Mesendoderm (in vitro differentiated cells): ENCODE measurements at regions not wholly inside any gene's neighbourhood (a gene's known extent, or its start where the extent isn't known, plus 50 kb on each side); places are given as distances from the start of the nearest gene placed in this dataset.

Experiments used
- DNase-seq: peaks from one replicate; pipeline ENCODE4 v3.0.0; 2013
- H2AK5ac ChIP-seq: 2 replicates; pipeline ENCODE4 v1.6.1; 2013; ENCODE audit warnings: low read length, inconsistent platforms
- H2BK120ac ChIP-seq: 2 replicates; pipeline ENCODE4 v1.6.1; 2013; ENCODE audit warnings: low read depth, mild to moderate bottlenecking, low read length, moderate library complexity, mixed read lengths
- H2BK15ac ChIP-seq: replicated peaks from 2 replicates; pipeline ENCODE4 v1.6.1; 2013; ENCODE audit warnings: low read depth, mild to moderate bottlenecking, moderate library complexity
- H2BK5ac ChIP-seq: 2 replicates; pipeline ENCODE4 v1.6.1; 2013; ENCODE audit warnings: low read length, inconsistent platforms
- H3K18ac ChIP-seq: 2 replicates; pipeline ENCODE4 v1.6.1; 2013; ENCODE audit warnings: mild to moderate bottlenecking, low read length, mixed read lengths
- H3K23ac ChIP-seq: one replicate; pipeline ENCODE4 v1.6.1; 2013; ENCODE audit warnings: low read length
- H3K27ac ChIP-seq: 2 replicates; pipeline ENCODE4 v1.5.1; 2013; ENCODE audit warnings: low read depth, mild to moderate bottlenecking, inconsistent platforms, low read length, moderate library complexity
- H3K27me3 ChIP-seq: 2 replicates; pipeline ENCODE4 v1.6.1; 2013; ENCODE audit warnings: low read length, control low read depth, mild to moderate bottlenecking, inconsistent platforms; ENCODE audit not compliant: insufficient read depth, poor library complexity
- H3K36me3 ChIP-seq: 2 replicates; pipeline ENCODE4 v1.6.1; 2013; ENCODE audit warnings: low read length, inconsistent platforms; ENCODE audit not compliant: control insufficient read depth, insufficient read depth
- H3K4ac ChIP-seq: one replicate; pipeline ENCODE4 v1.6.1; 2013; ENCODE audit warnings: low read depth, mild to moderate bottlenecking, low read length, moderate library complexity
- H3K4me1 ChIP-seq: 2 replicates; pipeline ENCODE4 v1.6.1; 2013; ENCODE audit warnings: low read depth, low read length, inconsistent platforms; ENCODE audit not compliant: control insufficient read depth
- H3K4me2 ChIP-seq: 2 replicates; pipeline ENCODE4 v1.6.1; 2013; ENCODE audit warnings: low read length
- H3K4me3 ChIP-seq: 2 replicates; pipeline ENCODE4 v1.5.1; 2013; ENCODE audit warnings: mild to moderate bottlenecking, low read length
- H3K56ac ChIP-seq: one replicate; pipeline ENCODE4 v1.6.1; 2013; ENCODE audit warnings: low read length
- H3K79me1 ChIP-seq: 2 replicates; pipeline ENCODE4 v1.6.1; 2013; ENCODE audit warnings: low read length, inconsistent platforms
- H3K79me2 ChIP-seq: 2 replicates; pipeline ENCODE4 v1.6.1; 2013; ENCODE audit warnings: mild to moderate bottlenecking, low read length; ENCODE audit not compliant: control insufficient read depth, insufficient read depth
- H3K9ac ChIP-seq: 2 replicates; pipeline ENCODE4 v1.6.1; 2013; ENCODE audit warnings: low read length, inconsistent platforms
- H4K5ac ChIP-seq: one replicate; pipeline ENCODE4 v1.6.1; 2013; ENCODE audit warnings: low read length
- H4K8ac ChIP-seq: one replicate; pipeline ENCODE4 v1.6.1; 2013; ENCODE audit warnings: low read depth, mild to moderate bottlenecking, control low read depth, low read length, moderate library complexity
- WGBS: extraction: QIAGEN DNeasy Blood & Tissue Kit; methylation state at CpG from one replicate; pipeline ENCODE4 v1.1.7; 2013; ENCODE audit warnings: low lambda C conversion rate, missing lambda C conversion rate; ENCODE audit not compliant: insufficient coverage; ENCODE audit errors: extremely low coverage; 5-methylcytosine and 5-hydroxymethylcytosine counted together

DNA sequence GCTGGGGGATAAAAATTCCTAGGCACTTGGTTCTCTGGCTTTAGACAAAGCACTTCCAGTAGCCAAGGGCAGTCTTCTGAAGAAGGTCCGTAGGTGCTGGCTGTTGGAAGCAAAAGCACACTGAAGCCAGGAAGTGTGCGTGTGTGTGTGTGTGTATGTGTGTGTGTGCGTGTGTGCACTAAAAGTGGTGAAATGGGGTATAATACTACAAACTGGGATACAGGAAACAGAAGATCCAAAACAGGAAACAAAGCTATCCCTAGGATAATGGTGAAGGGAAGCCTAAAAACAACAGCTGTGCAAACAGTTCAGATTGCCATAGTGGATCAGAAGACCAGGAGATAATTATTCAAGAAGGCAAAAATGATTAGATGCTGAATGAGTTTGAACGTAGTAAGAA is 103.4 kb downstream of the IL20RB start:
- Histone ChIP-seq H2BK120ac (no peak overlapping the region), H2AK5ac (no peak overlapping the region), H3K27ac (no peak overlapping the region), H3K79me2 (no peaks in the 10 kb centered on the region), H3K79me1 (no peaks in the 10 kb centered on the region), H3K9ac (no peak overlapping the region), H4K8ac (no peak overlapping the region), H2BK5ac (no peak overlapping the region), H2BK15ac (no peak overlapping the region), H3K18ac (no peak overlapping the region), H3K4me2 (no peak overlapping the region), H3K4me3 (no peak overlapping the region), H3K4ac (no peak overlapping the region), H3K36me3 (no peaks in the 10 kb centered on the region), H3K27me3 (no peaks in the 10 kb centered on the region), H3K4me1 (peaks cover 3% of the 10 kb centered on the region), H3K56ac (no peak overlapping the region), H4K5ac (no peak overlapping the region), H3K23ac (no peak overlapping the region)
- DNase-seq, result no peak
- no CpG with 5 or more reads among the region's 4 CpGs for WGBS

DNA sequence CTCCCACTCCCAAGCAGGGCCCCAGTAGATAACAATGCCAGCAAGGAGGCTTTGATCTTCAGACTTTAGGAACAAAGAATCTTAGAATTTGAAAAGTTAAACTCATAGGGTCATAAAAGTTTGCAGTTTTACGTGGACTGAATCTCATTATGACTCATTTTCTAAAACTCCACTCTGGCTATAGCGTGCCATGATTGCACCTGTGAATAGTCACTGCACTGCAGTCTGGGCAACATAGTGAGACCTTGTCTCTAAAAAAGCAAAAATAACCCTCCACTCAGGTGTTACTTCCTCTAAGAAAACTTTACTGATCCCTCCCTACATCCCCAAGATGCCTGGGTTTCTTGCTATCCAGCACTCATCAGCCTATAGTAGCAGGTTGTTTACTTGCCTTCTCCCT is 104.5 kb downstream of the IL20RB start:
- Histone ChIP-seq H3K4me2 (no peak overlapping the region), H3K4ac (no peak overlapping the region), H3K79me2 (no peaks in the 10 kb centered on the region), H2BK120ac (no peak overlapping the region), H3K36me3 (no peaks in the 10 kb centered on the region), H4K8ac (no peak overlapping the region), H2AK5ac (no peak overlapping the region), H3K79me1 (no peaks in the 10 kb centered on the region), H4K5ac (no peak overlapping the region), H3K9ac (no peak overlapping the region), H3K18ac (no peak overlapping the region), H3K27me3 (no peaks in the 10 kb centered on the region), H3K4me1 (peaks cover 3% of the 10 kb centered on the region), H2BK5ac (no peak overlapping the region), H3K27ac (no peak overlapping the region), H3K4me3 (no peak overlapping the region), H3K56ac (no peak overlapping the region), H3K23ac (no peak overlapping the region), H2BK15ac (no peak overlapping the region)
- WGBS, result no CpG with 5 or more reads among the region's 2 CpGs
- DNase-seq, result no peak

- Histone ChIP-seq H3K79me1 (no peaks in the 10 kb centered on the region), H3K23ac (no peak overlapping the region), H3K56ac (no peak overlapping the region), H2BK5ac (no peak overlapping the region), H3K4ac (no peak overlapping the region), H3K27ac (no peak overlapping the region), H3K4me1 (peaks cover 3% of the 10 kb centered on the region), H3K36me3 (no peaks in the 10 kb centered on the region), H4K8ac (no peak overlapping the region), H2BK15ac (no peak overlapping the region), H3K4me2 (no peak overlapping the region), H3K18ac (no peak overlapping the region), H2BK120ac (no peak overlapping the region), H3K27me3 (no peaks in the 10 kb centered on the region), H3K9ac (no peak overlapping the region), H4K5ac (no peak overlapping the region), H3K4me3 (no peak overlapping the region), H2AK5ac (no peak overlapping the region), H3K79me2 (no peaks in the 10 kb centered on the region)
- no CpG with 5 or more reads among the region's 1 CpG for WGBS
- peak; percentile 70 for DNase-seq
Observed at GRCh38 chr3:137065381-137065780, 107.6 kb downstream of the IL20RB start.

GRCh38 chr3:137066092-137066491 is 108.3 kb downstream of the IL20RB start:
- no peak overlapping the region for H4K8ac ChIP-seq
- H2BK5ac ChIP-seq, result no peak overlapping the region
- no peak overlapping the region for H3K23ac ChIP-seq
- no peak overlapping the region for H3K18ac ChIP-seq
- H2BK15ac ChIP-seq, result no peak overlapping the region
- no peak overlapping the region for H3K4me3 ChIP-seq
- H3K36me3 ChIP-seq, result no peaks in the 10 kb centered on the region
- no peaks in the 10 kb centered on the region for H3K79me1 ChIP-seq
- H3K27ac ChIP-seq, result no peak overlapping the region
- no peak overlapping the region for H3K4me2 ChIP-seq
- no peak overlapping the region for H2BK120ac ChIP-seq
- H3K4ac ChIP-seq, result no peak overlapping the region
- H3K79me2 ChIP-seq, result no peaks in the 10 kb centered on the region
- H4K5ac ChIP-seq, result no peak overlapping the region
- H2AK5ac ChIP-seq, result no peak overlapping the region
- no peak overlapping the region for H3K56ac ChIP-seq
- no peaks in the 10 kb centered on the region for H3K27me3 ChIP-seq
- DNase-seq, result no peak
- no CpG with 5 or more reads among the region's 2 CpGs for WGBS
- H3K4me1 ChIP-seq, result peaks cover 3% of the 10 kb centered on the region
- H3K9ac ChIP-seq, result no peak overlapping the region

GRCh38 chr3:137071104-137071503 is 113.3 kb downstream of the IL20RB start:
- no peak overlapping the region for H2BK120ac ChIP-seq
- no peak overlapping the region for H3K4me2 ChIP-seq
- no peak overlapping the region for H2BK5ac ChIP-seq
- H3K79me2 ChIP-seq, result no peaks in the 10 kb centered on the region
- H3K23ac ChIP-seq, result no peak overlapping the region
- no CpG with 5 or more reads among the region's 1 CpG for WGBS
- H3K27ac ChIP-seq, result no peak overlapping the region
- H3K4ac ChIP-seq, result no peak overlapping the region
- H3K4me3 ChIP-seq, result no peak overlapping the region
- peaks cover under 1% of the 10 kb centered on the region for H3K4me1 ChIP-seq
- H4K8ac ChIP-seq, result no peak overlapping the region
- H3K18ac ChIP-seq, result no peak overlapping the region
- no peak overlapping the region for H2BK15ac ChIP-seq
- no peaks in the 10 kb centered on the region for H3K36me3 ChIP-seq
- H3K9ac ChIP-seq, result no peak overlapping the region
- no peak overlapping the region for H4K5ac ChIP-seq
- no peak overlapping the region for H2AK5ac ChIP-seq
- H3K27me3 ChIP-seq, result no peaks in the 10 kb centered on the region
- DNase-seq, result no peak
- H3K56ac ChIP-seq, result no peak overlapping the region
- no peaks in the 10 kb centered on the region for H3K79me1 ChIP-seq

DNA sequence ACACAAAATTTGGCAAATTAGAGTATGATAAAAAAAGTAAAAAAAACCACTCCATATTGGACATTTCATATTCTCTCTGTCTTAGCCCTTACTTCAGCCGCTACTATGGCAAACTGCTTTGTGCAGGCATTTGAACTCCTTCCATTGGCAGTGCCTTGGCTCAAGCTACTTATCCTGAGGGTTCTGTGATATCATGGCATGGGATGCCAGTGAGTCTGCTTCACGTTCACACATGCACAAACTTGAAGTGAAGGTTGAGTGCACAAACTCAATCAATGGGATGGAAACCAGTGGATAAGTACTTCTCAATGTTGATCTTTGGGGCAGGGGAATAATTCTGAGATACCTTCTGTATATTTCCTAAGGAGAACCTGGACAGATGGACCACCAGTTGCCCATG is 117.2 kb downstream of the IL20RB start:
- H3K36me3 ChIP-seq, result no peaks in the 10 kb centered on the region
- H2BK120ac ChIP-seq, result no peak overlapping the region
- no peak overlapping the region for H3K23ac ChIP-seq
- no peak overlapping the region for H3K9ac ChIP-seq
- H2AK5ac ChIP-seq, result no peak overlapping the region
- H2BK15ac ChIP-seq, result no peak overlapping the region
- H3K79me2 ChIP-seq, result no peaks in the 10 kb centered on the region
- no peak overlapping the region for H4K8ac ChIP-seq
- no peaks in the 10 kb centered on the region for H3K27me3 ChIP-seq
- no peaks in the 10 kb centered on the region for H3K4me1 ChIP-seq
- H3K27ac ChIP-seq, result no peak overlapping the region
- no peaks in the 10 kb centered on the region for H3K79me1 ChIP-seq
- no peak overlapping the region for H3K4me3 ChIP-seq
- no peak overlapping the region for H2BK5ac ChIP-seq
- DNase-seq, result no peak
- H3K4me2 ChIP-seq, result no peak overlapping the region
- H3K4ac ChIP-seq, result no peak overlapping the region
- H3K18ac ChIP-seq, result no peak overlapping the region
- no peak overlapping the region for H3K56ac ChIP-seq
- no peak overlapping the region for H4K5ac ChIP-seq
- no CpG with 5 or more reads among the region's 2 CpGs for WGBS
